HG02970 (cell line): ENCODE measurements at regions not wholly inside any gene's neighbourhood (a gene's known extent, or its start where the extent isn't known, plus 50 kb on each side); places are given as distances from the start of the nearest gene placed in this dataset.
A peak's percentile ranks its signal among the peaks of the same experiment; 100 is the strongest.

Experiments used
- ATAC-seq: cut with Tn5 transposase; IDR thresholded peaks from one replicate; pipeline ENCODE4 v1.9.1; 2021; ENCODE audit warnings: mild to moderate bottlenecking, moderate library complexity, moderate number of reproducible peaks; ENCODE audit not compliant: unreplicated experiment, low FRiP score

DNA sequence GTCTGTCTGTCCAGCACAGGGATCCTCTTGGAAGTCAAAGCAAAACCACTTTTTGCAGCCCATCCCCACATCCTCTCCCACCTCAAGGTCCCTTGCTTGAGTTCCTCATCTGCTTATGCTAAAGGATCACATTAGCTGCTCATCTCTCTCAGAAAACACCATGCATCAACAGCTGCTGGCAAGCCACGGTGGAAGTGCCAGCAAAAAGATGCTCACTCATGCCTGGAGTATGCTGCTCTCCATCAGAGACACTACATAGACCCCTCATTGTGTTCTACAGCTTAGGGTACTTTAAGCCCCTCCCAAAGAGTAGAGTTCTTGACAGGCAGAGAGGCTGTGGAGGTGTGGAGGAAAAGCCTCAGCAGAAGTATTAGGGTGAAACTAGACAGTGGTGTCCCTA, 94.6 kb upstream of the COL8A1 start:
- ATAC-seq: no peak

GRCh38 chr3:99542767-99543518, 95.5 kb upstream of the COL8A1 start:
- no peak for ATAC-seq

GRCh38 chr3:99541181-99541580, 97.2 kb upstream of the COL8A1 start:
- no peak for ATAC-seq

GRCh38 chr3:99537416-99537815, 101.0 kb upstream of the COL8A1 start:
- no peak for ATAC-seq

DNA sequence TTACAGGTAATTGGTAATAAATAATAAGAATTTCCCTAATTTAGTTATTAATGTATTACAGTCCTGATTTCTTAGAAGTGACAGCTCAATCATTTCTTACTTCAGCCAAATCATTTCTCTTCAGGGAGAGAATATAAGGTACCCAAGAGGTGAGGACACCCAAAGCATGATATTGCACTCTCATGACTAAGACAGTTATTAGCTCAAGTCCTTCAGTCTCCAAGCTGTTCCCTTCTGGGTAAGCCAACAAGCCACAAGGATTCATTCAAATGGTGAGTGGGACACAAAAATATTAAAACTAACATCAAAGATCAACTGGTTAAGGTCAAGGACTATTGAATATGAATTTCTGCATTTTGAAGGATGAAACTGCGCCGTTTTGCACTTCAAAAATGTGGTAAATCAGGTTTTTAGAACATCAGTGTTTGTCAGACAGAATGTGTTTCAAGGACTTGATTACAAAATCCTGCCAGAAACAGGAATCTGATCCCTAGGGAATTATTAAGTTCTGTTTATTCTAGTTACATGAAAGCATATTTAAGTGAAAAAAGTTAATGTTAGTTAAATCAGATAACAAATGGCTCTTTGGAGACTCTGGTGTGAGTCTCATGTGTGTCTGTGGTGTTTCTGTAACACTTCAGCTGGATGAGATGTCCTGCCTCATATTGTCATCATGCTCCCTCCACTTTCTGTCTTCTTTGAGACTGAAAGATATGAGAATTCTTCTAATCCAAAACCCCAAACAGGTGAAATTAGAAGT, 101.7 kb upstream of the COL8A1 start:
- ATAC-seq: no peak

GRCh38 chr3:99534951-99535704, 103.3 kb upstream of the COL8A1 start:
- ATAC-seq: no peak

GRCh38 chr3:99532246-99532645, 106.1 kb upstream of the COL8A1 start:
- no peak for ATAC-seq

DNA sequence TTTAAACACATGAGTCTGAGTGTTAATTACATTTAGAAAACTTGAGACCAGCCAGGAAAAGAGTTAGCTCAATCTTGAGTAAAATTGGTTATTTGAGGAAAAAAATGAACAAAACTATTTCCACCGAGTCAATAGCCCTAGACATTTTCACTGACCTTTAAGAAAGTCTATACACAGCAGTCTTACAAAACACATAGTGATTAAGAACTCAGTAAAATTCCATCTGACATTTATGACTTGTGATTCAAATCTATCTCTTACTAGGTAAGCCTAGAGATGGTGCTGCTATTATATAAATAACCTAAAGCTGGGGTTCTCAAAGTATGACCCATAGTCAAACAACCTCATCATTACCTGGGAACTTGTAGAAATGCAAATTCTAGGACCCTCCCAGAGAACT, 109.1 kb upstream of the COL8A1 start:
- no peak for ATAC-seq

- no peak for ATAC-seq
Observed at GRCh38 chr3:99526921-99527320, 111.5 kb upstream of the COL8A1 start.

DNA sequence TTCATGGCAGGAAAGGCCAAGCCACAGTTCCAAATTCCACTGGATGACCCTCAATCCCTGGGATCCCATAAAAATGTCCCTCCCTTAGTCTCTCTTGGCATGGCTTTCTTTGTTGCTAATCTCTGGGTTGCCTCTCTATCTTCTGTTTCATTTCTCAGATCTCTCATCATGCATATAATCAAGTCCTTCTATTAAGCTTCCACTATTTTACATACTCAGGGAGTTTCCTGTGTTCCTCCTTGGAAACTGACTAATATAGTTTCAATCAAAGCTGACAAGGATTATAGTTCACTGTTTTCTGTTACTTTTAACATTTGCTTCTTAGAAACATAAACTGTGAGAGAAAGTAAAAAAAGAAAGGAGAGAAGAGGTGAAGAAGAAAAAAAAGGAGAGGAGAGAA, 113.8 kb upstream of the COL8A1 start:
- no peak for ATAC-seq

GRCh38 chr3:99523431-99524127, 114.8 kb upstream of the COL8A1 start:
- ATAC-seq: no peak

DNA sequence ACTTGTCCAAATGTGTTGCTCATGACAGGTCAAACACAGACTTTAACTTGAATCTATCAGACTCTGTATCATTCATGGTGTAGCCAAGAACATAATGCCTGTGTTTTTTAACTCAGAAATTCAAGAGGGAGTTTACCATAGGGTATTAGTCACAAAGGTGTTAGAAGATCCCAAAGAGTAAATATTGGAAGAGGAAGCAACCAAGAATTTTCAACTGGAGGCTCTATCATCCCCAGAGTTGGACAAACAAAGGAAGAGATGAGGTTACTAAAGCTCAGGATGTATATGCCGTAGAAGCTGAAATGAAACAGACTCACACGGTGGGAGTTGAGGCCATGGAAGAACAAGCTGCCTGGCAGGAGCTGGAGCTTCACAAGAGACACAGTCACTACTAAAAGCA, 116.2 kb upstream of the COL8A1 start:
- no peak for ATAC-seq

DNA sequence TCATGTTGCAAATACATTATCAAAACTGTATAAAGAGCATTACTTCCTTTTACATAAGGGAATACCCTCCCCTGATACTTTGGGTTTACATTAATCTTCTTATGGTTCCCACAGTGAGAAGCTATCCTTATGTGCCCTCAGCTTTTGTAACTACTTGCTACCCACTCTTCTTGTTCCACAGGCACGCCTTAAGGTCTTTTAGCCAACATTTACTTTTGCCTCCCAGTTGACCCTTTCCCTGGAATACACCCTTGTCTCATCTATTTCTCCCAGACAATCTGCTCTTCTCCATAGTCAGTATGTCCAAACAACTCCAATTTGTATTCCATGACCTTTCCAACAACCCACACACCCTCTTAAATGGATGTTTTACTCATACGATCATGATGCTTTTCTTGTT, 116.8 kb upstream of the COL8A1 start:
- no peak for ATAC-seq

DNA sequence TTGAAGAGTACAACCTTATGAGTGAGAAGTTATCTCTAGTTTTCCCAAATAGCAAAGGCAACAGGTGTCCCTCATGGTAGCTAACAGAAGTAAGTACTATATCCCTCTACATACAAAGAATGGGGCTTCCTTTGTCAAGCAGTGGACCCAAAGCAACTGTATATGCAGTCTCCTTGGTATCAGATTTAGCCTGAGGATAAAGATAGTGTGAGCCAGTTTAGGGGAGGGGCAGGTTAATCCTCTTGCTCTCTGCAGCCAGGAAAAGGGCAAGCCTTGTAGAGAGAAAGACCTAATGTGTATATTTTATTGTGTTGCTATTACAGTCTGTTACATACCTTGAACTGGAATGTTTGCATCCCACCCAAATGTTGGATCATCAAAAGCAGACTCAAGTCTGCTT, 117.9 kb upstream of the COL8A1 start:
- no peak for ATAC-seq

GRCh38 chr3:99516936-99517335, 121.5 kb upstream of the COL8A1 start:
- ATAC-seq: no peak

DNA sequence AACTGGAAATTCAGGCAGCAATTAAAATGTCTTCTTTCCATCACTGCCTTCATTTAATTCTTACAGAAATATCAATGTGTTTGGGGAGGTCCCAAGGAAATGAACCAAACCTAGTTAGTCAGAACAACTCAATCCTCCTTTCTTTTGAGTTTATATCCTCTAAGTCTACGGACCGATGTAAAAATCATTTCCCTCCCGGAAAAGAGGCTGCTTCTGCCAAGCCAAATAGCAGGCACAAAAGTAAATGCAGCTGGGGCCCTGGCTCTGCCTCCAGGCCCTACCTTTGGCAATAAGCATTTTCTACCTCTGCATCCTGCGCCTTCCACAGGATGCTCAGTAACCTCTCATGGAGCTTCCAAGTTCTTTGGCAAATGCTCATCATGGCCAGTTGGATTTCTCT, 122.5 kb upstream of the COL8A1 start:
- no peak for ATAC-seq

- no peak for ATAC-seq
Observed at GRCh38 chr3:99509224-99509623, 129.2 kb upstream of the COL8A1 start.

DNA sequence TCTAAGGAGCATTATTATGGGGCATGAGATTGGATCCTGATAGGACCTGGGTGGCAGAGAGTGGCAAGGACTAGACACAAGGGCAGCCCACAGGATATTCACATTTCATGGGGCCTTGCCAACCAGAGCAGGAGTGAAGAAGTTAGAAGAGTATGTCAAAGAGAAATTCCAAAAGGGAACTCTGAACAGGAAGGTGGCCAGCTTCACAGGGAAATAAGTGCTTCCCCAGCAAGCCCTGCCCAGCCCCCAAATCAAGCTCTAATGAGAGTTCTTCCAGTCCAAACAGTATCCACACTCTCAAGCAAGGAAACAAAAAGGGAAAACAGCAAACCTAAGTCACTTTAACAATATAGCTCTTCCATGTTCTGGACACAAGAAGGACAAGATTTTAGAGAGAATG, 130.2 kb upstream of the COL8A1 start:
- no peak for ATAC-seq

DNA sequence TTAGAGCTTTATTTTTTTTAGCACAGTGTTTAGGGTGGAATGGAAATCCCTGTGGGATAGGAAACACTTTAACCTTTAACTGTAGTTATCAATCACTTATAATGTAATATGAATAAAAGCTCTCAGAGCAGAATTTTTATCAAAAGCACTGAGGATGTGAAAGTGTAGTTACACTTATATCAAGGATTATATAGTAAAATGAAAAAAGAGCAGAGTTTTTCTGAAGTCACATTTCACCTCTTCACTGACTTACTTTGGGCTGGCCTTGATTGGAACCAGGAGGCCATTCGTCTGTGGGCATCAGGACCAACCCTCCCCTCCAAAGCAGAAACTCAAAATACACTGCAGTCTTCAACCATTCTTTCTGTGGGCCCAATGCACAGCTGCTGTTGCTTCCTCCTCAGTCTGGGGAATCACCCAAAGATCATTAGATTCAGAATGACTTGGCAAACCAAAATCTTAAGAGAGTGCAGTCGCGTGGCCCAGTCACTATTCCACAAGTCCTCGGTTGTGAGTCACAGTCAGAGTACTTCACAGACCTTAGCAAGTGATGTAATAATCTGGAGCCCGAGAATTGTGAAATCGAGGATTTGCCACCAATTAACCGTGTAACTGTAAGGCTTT, 132.6 kb upstream of the COL8A1 start:
- peak; percentile 100 for ATAC-seq

- no peak for ATAC-seq
Observed at GRCh38 chr3:99505200-99505599, 133.2 kb upstream of the COL8A1 start.
